ENCODE measurements at regions not wholly inside any gene's neighbourhood (a gene's known extent, or its start where the extent isn't known, plus 50 kb on each side); places are given as distances from the start of the nearest gene placed in this dataset.

DNA sequence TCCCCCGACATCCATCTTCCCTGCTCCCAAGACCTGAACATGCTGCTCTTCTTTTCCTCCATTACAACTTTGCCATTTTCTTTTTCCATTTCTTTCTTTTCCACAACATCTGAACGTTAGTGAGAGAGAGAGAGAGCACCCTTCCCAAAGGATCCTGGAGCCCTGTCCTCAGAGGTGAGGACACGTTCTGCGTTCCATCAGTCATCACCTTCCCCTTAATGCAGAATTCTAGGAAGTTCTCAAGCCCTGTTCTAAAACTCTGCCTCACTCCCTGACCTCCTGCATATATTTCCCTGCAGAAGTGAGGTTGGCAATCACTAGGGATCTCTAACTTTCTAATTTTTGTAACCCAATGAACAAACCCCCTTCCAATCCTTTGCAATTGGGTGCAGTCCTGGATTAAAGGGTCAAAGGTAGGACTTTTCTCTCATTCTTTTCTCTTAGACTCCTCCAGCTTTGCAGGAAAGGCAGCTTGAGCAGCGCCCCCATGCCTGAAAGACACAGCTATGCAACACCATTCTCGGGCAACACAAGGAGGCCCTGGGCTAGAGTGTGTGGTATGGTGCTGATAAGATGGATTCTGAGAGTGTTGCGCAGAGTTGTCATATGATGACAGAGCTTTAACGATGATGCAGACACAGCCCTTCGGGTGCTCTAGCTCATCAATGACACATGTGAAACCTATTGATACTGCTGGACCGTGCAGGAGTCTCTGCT, 59.2 kb upstream of the TNR start:
- no peaks in the 10 kb centered on the region for H3K4me1 Mint-ChIP-seq (ENCODE audit: low read depth)
- H3K4me3 Mint-ChIP-seq = no peak overlapping the region
- TF ChIP-seq, protein P1, sequence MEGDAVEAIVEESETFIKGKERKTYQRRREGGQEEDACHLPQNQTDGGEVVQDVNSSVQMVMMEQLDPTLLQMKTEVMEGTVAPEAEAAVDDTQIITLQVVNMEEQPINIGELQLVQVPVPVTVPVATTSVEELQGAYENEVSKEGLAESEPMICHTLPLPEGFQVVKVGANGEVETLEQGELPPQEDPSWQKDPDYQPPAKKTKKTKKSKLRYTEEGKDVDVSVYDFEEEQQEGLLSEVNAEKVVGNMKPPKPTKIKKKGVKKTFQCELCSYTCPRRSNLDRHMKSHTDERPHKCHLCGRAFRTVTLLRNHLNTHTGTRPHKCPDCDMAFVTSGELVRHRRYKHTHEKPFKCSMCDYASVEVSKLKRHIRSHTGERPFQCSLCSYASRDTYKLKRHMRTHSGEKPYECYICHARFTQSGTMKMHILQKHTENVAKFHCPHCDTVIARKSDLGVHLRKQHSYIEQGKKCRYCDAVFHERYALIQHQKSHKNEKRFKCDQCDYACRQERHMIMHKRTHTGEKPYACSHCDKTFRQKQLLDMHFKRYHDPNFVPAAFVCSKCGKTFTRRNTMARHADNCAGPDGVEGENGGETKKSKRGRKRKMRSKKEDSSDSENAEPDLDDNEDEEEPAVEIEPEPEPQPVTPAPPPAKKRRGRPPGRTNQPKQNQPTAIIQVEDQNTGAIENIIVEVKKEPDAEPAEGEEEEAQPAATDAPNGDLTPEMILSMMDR (IDR thresholded peaks at IDR 0.05) = no peak
- no peak for DNase-seq
- H3K27me3 Mint-ChIP-seq (ENCODE audit: insufficient read depth) = peaks cover under 1% of the 10 kb centered on the region; the same call in 1 of the 2 replicates
- H3K9me3 Mint-ChIP-seq = peaks cover 31% of the 10 kb centered on the region
- H3K36me3 Mint-ChIP-seq (ENCODE audit: low read depth) = no peaks in the 10 kb centered on the region
- no peak overlapping the region for H3K27ac Mint-ChIP-seq

DNA sequence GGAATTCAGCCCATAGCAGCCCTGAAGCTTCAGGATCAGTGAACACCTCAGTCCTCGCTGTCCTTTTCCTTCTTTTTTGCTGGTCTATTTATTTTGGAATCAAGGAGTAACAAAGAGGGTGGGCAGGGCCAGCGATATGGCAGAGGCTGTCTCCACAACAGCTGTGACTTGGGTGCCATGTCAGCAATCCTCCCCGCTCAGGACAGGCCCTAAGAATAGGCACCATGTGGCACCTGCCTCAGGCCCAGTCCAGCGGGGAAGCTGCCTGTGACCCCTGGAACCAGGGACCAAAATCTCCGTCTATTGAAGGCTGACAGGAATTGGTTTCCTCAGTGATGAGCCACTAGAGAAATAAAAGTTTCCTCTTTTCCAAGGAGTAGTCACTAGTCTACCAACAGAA, 58.6 kb upstream of the TNR start:
- H3K9me3 Mint-ChIP-seq = peaks cover 32% of the 10 kb centered on the region
- no peak overlapping the region for H3K27ac Mint-ChIP-seq
- TF ChIP-seq, protein P1 (IDR thresholded peaks at IDR 0.05) = no peak
- H3K4me3 Mint-ChIP-seq = no peak overlapping the region
- no peak for DNase-seq
- H3K4me1 Mint-ChIP-seq (ENCODE audit: low read depth) = no peaks in the 10 kb centered on the region
- no peaks in the 10 kb centered on the region for H3K36me3 Mint-ChIP-seq (ENCODE audit: low read depth)
- no peaks in the 10 kb centered on the region for H3K27me3 Mint-ChIP-seq (ENCODE audit: insufficient read depth)

DNA sequence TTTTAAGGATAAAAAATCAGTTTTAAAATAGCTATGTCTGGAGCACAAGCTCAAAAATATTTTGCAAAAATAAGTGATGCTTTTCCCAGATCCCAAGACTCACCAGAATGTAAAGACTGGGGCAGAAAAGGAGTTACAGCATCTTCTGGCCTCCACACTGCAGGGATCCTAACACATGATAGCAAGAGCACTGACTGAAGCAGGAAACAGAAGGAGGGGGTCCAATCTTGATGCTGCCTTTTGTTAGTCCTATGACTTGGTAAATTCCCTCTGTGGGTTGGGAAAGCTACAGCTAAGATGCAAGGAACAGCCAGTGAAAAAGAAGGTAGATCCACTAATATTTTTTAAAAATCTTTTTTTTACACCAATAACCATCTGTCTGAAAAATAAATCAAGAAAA, 54.2 kb upstream of the TNR start:
- H3K9me3 Mint-ChIP-seq = peaks cover 38% of the 10 kb centered on the region
- H3K27me3 Mint-ChIP-seq (ENCODE audit: insufficient read depth) = no peaks in the 10 kb centered on the region; the same call in 1 of the 2 replicates
- no peak for DNase-seq
- no peak overlapping the region for H3K27ac Mint-ChIP-seq
- no peak overlapping the region for H3K4me3 Mint-ChIP-seq
- H3K4me1 Mint-ChIP-seq (ENCODE audit: low read depth) = no peaks in the 10 kb centered on the region
- TF ChIP-seq, protein P1 (IDR thresholded peaks at IDR 0.05) = no peak
- H3K36me3 Mint-ChIP-seq (ENCODE audit: low read depth) = no peaks in the 10 kb centered on the region

DNA sequence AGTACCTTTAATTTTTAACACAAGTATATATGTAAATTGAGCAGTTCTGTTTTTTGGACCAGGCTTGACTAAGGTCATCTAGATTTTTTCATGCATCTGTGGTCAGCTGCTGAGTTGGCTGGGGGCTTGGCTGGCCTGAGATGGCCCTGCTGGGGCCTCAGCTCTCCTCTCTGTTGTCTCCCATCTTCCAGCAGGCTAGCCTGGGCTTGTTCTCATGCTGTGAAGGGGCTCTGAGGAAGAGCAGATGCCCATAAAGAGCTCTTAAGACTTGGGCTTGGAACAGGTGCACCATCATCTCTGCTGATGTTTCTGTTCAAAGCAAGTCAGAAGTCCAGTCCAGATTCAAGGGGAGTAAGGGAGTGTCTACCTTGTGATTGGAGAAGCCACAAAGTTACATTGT, 51.2 kb upstream of the TNR start:
- TF ChIP-seq, protein P1 (IDR thresholded peaks at IDR 0.05) = no peak
- no peak overlapping the region for H3K4me3 Mint-ChIP-seq
- no peaks in the 10 kb centered on the region for H3K4me1 Mint-ChIP-seq (ENCODE audit: low read depth)
- H3K27me3 Mint-ChIP-seq (ENCODE audit: insufficient read depth) = no peaks in the 10 kb centered on the region; the same call in 1 of the 2 replicates
- DNase-seq = no peak
- H3K27ac Mint-ChIP-seq = no peak overlapping the region
- peaks cover 45% of the 10 kb centered on the region for H3K9me3 Mint-ChIP-seq
- no peaks in the 10 kb centered on the region for H3K36me3 Mint-ChIP-seq (ENCODE audit: low read depth)

DNA sequence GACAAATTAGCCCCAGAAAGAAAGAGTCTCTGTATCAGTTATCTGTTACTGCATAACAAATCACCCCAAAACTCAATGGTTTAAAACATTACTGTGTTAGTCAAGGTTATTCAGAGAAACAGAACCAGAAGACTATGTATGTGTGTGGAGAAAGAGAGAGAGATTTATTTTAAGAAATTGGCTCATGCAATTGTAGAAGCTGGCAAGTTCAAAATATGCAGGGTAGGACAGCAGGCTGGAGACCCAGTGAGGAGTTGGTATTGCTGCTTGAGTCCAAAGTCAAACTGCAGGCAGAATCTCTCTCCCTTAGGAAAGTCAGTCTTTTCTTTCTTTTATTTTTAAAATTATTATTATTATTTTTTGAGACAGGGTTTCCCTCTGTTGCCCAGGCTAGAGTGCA, 50.2 kb upstream of the TNR start:
- H3K9me3 Mint-ChIP-seq = peaks cover 43% of the 10 kb centered on the region

More for the DNA sequence above, 50.2 kb upstream of the TNR start:
- no peaks in the 10 kb centered on the region for H3K36me3 Mint-ChIP-seq (ENCODE audit: low read depth)
- no peaks in the 10 kb centered on the region for H3K4me1 Mint-ChIP-seq (ENCODE audit: low read depth)
- no peaks in the 10 kb centered on the region; the same call in 1 of the 2 replicates for H3K27me3 Mint-ChIP-seq (ENCODE audit: insufficient read depth)
- no peak overlapping the region for H3K27ac Mint-ChIP-seq
- no peak for DNase-seq
- no peak overlapping the region for H3K4me3 Mint-ChIP-seq
- TF ChIP-seq, protein P1 (IDR thresholded peaks at IDR 0.05) = no peak
